HuH-7 (cell line): ENCODE measurements at regions not wholly inside any gene's neighbourhood (a gene's known extent, or its start where the extent isn't known, plus 50 kb on each side); places are given as distances from the start of the nearest gene placed in this dataset.
"Not testable (repeated sequence)": the region's sequence is repeated elsewhere in the genome, so short reads cannot be mapped to it uniquely, and the experiment has no call there.

Source experiments
- DNase-seq: peaks from one replicate; pipeline ENCODE4 v3.0.0; 2011; ENCODE audit warnings: low spot score

GRCh38 chr3:74830845-74831244, 216.4 kb upstream of the CNTN3 start:
- not testable (repeated sequence) for DNase-seq

- DNase-seq = not testable (repeated sequence)
These were observed 210.9 kb upstream of the CNTN3 start for GRCh38 chr3:74825404-74825803.

- no peak for DNase-seq
These were observed 209.9 kb upstream of the CNTN3 start for GRCh38 chr3:74824366-74824765.

GRCh38 chr3:74814181-74814580, 199.7 kb upstream of the CNTN3 start:
- DNase-seq = no peak

GRCh38 chr3:74812756-74813155, 198.3 kb upstream of the CNTN3 start:
- no peak for DNase-seq

GRCh38 chr3:74808506-74809275, 194.2 kb upstream of the CNTN3 start:
- DNase-seq = no peak

- no peak for DNase-seq
These were observed 187.5 kb upstream of the CNTN3 start for GRCh38 chr3:74801924-74802323.

- DNase-seq = no peak
These were observed 174.7 kb upstream of the CNTN3 start for GRCh38 chr3:74789111-74789510.

- no peak for DNase-seq
These were observed 172.6 kb upstream of the CNTN3 start for GRCh38 chr3:74787011-74787410.

GRCh38 chr3:74771401-74771800, 156.9 kb upstream of the CNTN3 start:
- DNase-seq = no peak

GRCh38 chr3:74768010-74768409, 153.6 kb upstream of the CNTN3 start:
- DNase-seq = no peak

- no peak for DNase-seq
These were observed 151.9 kb upstream of the CNTN3 start for GRCh38 chr3:74766405-74766804.

GRCh38 chr3:74763830-74764229, 149.4 kb upstream of the CNTN3 start:
- no peak for DNase-seq

- no peak for DNase-seq
These were observed 142.2 kb upstream of the CNTN3 start for GRCh38 chr3:74756674-74757073.

- no peak for DNase-seq
These were observed 137.8 kb upstream of the CNTN3 start for GRCh38 chr3:74752290-74752689.

- DNase-seq = no peak
These were observed 137.3 kb upstream of the CNTN3 start for GRCh38 chr3:74751775-74752174.

GRCh38 chr3:74750901-74751300, 136.4 kb upstream of the CNTN3 start:
- DNase-seq = no peak

- DNase-seq = no peak
These were observed 124.8 kb upstream of the CNTN3 start for GRCh38 chr3:74739242-74739641.

GRCh38 chr3:74722211-74722610, 107.8 kb upstream of the CNTN3 start:
- DNase-seq = no peak

- no peak for DNase-seq
These were observed 99.5 kb upstream of the CNTN3 start for GRCh38 chr3:74713977-74714376.

GRCh38 chr3:74711913-74712512, 97.6 kb upstream of the CNTN3 start:
- no peak for DNase-seq

- DNase-seq = no peak
These were observed 95.5 kb upstream of the CNTN3 start for GRCh38 chr3:74709951-74710350.

GRCh38 chr3:74693696-74694393, 79.4 kb upstream of the CNTN3 start:
- no peak for DNase-seq
